ENCODE measurements at regions not wholly inside any gene's neighbourhood (a gene's known extent, or its start where the extent isn't known, plus 50 kb on each side); places are given as distances from the start of the nearest gene placed in this dataset.

DNA sequence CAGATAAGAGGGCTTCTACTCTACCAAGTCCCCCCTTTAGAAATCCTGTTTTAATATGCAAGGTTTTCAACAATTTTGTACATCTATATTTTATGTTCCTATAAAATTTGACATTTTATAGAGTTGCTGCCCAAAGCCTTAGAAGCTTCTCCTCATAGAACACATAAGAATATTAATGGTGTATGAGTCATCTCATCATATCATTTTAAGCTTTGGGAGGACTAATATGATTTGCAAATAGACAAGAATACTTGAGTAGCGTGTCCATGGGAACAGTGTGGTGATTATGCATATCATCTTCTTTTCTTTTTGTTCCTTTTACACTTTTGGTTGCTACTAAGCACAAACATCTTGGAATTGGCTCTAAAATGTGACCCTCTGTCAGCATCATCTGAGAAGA is 56.7 kb upstream of the HUWE1 start:
- no peaks in the 10 kb centered on the region for H3K36me3 ChIP-seq
- peaks cover 0 to 7% of the 10 kb centered on the region in 2 donors for H3K9me3 ChIP-seq
- TF ChIP-seq POLR2A (IDR thresholded peaks at IDR 0.05), result no peak
- no peak for TF ChIP-seq POLR2AphosphoS5 (IDR thresholded peaks at IDR 0.05)
- TF ChIP-seq, protein P1, sequence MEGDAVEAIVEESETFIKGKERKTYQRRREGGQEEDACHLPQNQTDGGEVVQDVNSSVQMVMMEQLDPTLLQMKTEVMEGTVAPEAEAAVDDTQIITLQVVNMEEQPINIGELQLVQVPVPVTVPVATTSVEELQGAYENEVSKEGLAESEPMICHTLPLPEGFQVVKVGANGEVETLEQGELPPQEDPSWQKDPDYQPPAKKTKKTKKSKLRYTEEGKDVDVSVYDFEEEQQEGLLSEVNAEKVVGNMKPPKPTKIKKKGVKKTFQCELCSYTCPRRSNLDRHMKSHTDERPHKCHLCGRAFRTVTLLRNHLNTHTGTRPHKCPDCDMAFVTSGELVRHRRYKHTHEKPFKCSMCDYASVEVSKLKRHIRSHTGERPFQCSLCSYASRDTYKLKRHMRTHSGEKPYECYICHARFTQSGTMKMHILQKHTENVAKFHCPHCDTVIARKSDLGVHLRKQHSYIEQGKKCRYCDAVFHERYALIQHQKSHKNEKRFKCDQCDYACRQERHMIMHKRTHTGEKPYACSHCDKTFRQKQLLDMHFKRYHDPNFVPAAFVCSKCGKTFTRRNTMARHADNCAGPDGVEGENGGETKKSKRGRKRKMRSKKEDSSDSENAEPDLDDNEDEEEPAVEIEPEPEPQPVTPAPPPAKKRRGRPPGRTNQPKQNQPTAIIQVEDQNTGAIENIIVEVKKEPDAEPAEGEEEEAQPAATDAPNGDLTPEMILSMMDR (IDR thresholded peaks at IDR 0.05), result no peak
- H3K4me1 ChIP-seq, result no peaks in the 10 kb centered on the region
- no peak overlapping the region for H3K4me3 ChIP-seq
- intact Hi-C loops (cut with DNase I; ENCODE audit: low total_unique reads), result no loop called here
- H3K27me3 ChIP-seq, result peaks cover 0 to 5% of the 10 kb centered on the region in 2 donors
- H3K27ac ChIP-seq, result no peak overlapping the region
- no peak for DNase-seq (ENCODE audit: low spot score in 2 of 2)

- no peaks in the 10 kb centered on the region for H3K4me1 ChIP-seq
- DNase-seq (ENCODE audit: low spot score in 2 of 2), result no peak
- H3K36me3 ChIP-seq, result no peaks in the 10 kb centered on the region
- H3K27me3 ChIP-seq, result peaks cover 0 to 18% of the 10 kb centered on the region in 2 donors
- no peaks in the 10 kb centered on the region for H3K9me3 ChIP-seq
- no peak overlapping the region for H3K27ac ChIP-seq
- TF ChIP-seq POLR2A (IDR thresholded peaks at IDR 0.05), result no peak
- intact Hi-C loops (cut with DNase I; ENCODE audit: low total_unique reads), result no loop called here
- no peak overlapping the region for H3K4me3 ChIP-seq
Observed at GRCh38 chrX:53738370-53738906, 51.9 kb upstream of the HUWE1 start.
